HEK293 (cell line): ENCODE measurements at regions not wholly inside any gene's neighbourhood (a gene's known extent, or its start where the extent isn't known, plus 50 kb on each side); places are given as distances from the start of the nearest gene placed in this dataset.

Experiments
- CTCF ChIA-PET: fragments of 350-600 bp; formaldehyde crosslinking; extraction: SDS; loops from one replicate; lab custom pipeline; 2021; ENCODE audit warnings: antibody characterized with exemption; lab: Yijun Ruan, JAX
- POLR2A ChIA-PET: fragments of 300-600 bp; formaldehyde crosslinking; extraction: SDS; loops from one replicate; lab custom pipeline; 2020; ENCODE audit warnings: antibody characterized with exemption, inconsistent platforms; lab: Yijun Ruan, JAX
- H3K27ac ChIP-seq: fragments of 200-500 bp; sonication (Bioruptor generic); 2 replicates; pipeline ENCODE4 v1.5.1; 2014; ENCODE audit warnings: low read depth, low read length, control low read depth, inconsistent platforms; ENCODE audit errors: extremely low read depth
- H3K36me3 ChIP-seq, 2 experiments: fragments of 200-500 bp in 1 of 2; sonication (Bioruptor generic) in 1 of 2; 1 replicate in 1 of 2; 2 replicates in 1 of 2; pipeline ENCODE4 v1.5.1; 2014 to 2017; ENCODE audit warnings: inconsistent platforms in 2 of 2, low read length in 2 of 2; ENCODE audit not compliant: control insufficient read depth in 2 of 2, insufficient read depth in 1 of 2
- H3K4me1 ChIP-seq: fragments of 200-500 bp; sonication (Bioruptor generic); 2 replicates; pipeline ENCODE4 v1.5.1; 2014; ENCODE audit warnings: mild to moderate bottlenecking, low read length, inconsistent platforms; ENCODE audit not compliant: control insufficient read depth, insufficient read depth
- H3K4me3 ChIP-seq: 2 replicates; pipeline ENCODE4 v1.5.1; 2011; ENCODE audit warnings: low read depth, mild to moderate bottlenecking, control low read depth, low read length, moderate library complexity
- H3K9me3 ChIP-seq: fragments of 200-500 bp; sonication (Bioruptor generic); 2 replicates; pipeline ENCODE4 v1.5.1; 2014; ENCODE audit warnings: low read depth, low read length, inconsistent platforms; ENCODE audit not compliant: control insufficient read depth, insufficient read depth
- HOXA7 ChIP-seq: sonication (generic); formaldehyde crosslinking; IDR thresholded peaks from 2 replicates; pipeline ENCODE4 v1.8.1; 2022; ENCODE audit warnings: missing genetic modification reagents, borderline replicate concordance
- WT1 ChIP-seq: fragments of 450-650 bp; formaldehyde crosslinking; IDR thresholded peaks from 2 replicates; pipeline ENCODE4 v1.5.1; 2016; ENCODE audit warnings: missing biosample characterization, missing genetic modification characterization
- ZNF23 ChIP-seq: fragments of 450-650 bp; formaldehyde crosslinking; IDR thresholded peaks from 2 replicates; pipeline ENCODE4 v1.5.1; 2016; ENCODE audit warnings: missing biosample characterization, missing genetic modification characterization, borderline replicate concordance
- ZNF335 ChIP-seq: fragments of 450-650 bp; formaldehyde crosslinking; conservative IDR thresholded peaks from 2 replicates; pipeline ENCODE4 v1.5.1; 2016; ENCODE audit warnings: missing biosample characterization, missing genetic modification characterization
- ZNF394 ChIP-seq: fragments of 450-650 bp; formaldehyde crosslinking; IDR thresholded peaks from 2 replicates; pipeline ENCODE4 v1.5.1; 2016; ENCODE audit warnings: missing biosample characterization, missing genetic modification characterization, mild to moderate bottlenecking, moderate library complexity, borderline replicate concordance
- ZNF600 ChIP-seq: fragments of 450-650 bp; formaldehyde crosslinking; IDR thresholded peaks from 2 replicates; pipeline ENCODE4 v1.5.1; 2016; ENCODE audit warnings: missing biosample characterization, missing genetic modification characterization
- ZNF610 ChIP-seq: fragments of 450-650 bp; formaldehyde crosslinking; IDR thresholded peaks from 2 replicates; pipeline ENCODE4 v1.5.1; 2016; ENCODE audit warnings: missing biosample characterization, missing genetic modification characterization, borderline replicate concordance
- ZNF654 ChIP-seq: fragments of 450-650 bp; formaldehyde crosslinking; IDR thresholded peaks from 2 replicates; pipeline ENCODE4 v1.5.1; 2016; ENCODE audit warnings: low read depth, missing biosample characterization, missing genetic modification characterization
- ZNF660 ChIP-seq: fragments of 450-650 bp; IDR thresholded peaks from 2 replicates; pipeline ENCODE4 v1.5.1; 2018; ENCODE audit warnings: missing biosample characterization, mild to moderate bottlenecking, missing genetic modification characterization
- ZNF670 ChIP-seq: fragments of 450-650 bp; formaldehyde crosslinking; IDR thresholded peaks from 2 replicates; pipeline ENCODE4 v1.5.1; 2016; ENCODE audit warnings: missing biosample characterization, missing genetic modification characterization, low read depth
- TF ChIP-seq, protein P1 (sequence below): fragments of 450-650 bp; formaldehyde crosslinking; IDR thresholded peaks from 2 replicates; pipeline ENCODE4 v1.5.1; 2016; ENCODE audit warnings: missing biosample characterization, missing genetic modification characterization
- TF ChIP-seq, protein P2 (sequence below): fragments of 450-650 bp; formaldehyde crosslinking; IDR thresholded peaks from 2 replicates; pipeline ENCODE4 v1.5.1; 2016; ENCODE audit warnings: missing biosample characterization, missing genetic modification characterization, low read depth
- TF ChIP-seq, protein P3 (sequence below): fragments of 450-650 bp; formaldehyde crosslinking; IDR thresholded peaks from 2 replicates; pipeline ENCODE4 v1.5.1; 2017; ENCODE audit warnings: missing biosample characterization, missing genetic modification characterization

DNA sequence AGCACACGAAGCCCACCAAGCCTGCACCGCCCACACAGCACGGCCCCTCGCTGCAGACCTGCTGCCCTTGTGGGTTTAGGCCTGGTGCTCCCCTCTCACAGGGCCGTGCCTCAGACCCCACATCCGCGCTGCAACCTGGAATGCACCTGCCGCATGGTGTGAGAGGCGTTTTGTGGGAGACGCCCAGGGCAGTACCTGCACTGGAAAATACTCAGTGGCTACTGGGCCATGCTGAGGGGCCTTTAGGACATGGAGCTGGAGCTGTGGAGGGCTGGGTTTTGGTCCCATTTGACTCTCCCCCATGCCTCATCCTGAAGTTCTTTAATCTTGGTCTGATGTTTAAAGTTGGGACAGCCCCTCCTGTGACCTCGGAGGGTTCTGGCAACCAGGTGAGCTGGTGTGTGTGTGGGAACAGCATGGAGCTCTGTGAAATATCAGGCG, 116.3 kb downstream of the ERMARD start (continued):
- TF ChIP-seq, protein P1, sequence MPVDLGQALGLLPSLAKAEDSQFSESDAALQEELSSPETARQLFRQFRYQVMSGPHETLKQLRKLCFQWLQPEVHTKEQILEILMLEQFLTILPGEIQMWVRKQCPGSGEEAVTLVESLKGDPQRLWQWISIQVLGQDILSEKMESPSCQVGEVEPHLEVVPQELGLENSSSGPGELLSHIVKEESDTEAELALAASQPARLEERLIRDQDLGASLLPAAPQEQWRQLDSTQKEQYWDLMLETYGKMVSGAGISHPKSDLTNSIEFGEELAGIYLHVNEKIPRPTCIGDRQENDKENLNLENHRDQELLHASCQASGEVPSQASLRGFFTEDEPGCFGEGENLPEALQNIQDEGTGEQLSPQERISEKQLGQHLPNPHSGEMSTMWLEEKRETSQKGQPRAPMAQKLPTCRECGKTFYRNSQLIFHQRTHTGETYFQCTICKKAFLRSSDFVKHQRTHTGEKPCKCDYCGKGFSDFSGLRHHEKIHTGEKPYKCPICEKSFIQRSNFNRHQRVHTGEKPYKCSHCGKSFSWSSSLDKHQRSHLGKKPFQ, result no peak
- TF ChIP-seq ZNF660 (tag by site-specific recombination) (no peak), ZNF335 (tag by site-specific recombination) (no peak)

DNA sequence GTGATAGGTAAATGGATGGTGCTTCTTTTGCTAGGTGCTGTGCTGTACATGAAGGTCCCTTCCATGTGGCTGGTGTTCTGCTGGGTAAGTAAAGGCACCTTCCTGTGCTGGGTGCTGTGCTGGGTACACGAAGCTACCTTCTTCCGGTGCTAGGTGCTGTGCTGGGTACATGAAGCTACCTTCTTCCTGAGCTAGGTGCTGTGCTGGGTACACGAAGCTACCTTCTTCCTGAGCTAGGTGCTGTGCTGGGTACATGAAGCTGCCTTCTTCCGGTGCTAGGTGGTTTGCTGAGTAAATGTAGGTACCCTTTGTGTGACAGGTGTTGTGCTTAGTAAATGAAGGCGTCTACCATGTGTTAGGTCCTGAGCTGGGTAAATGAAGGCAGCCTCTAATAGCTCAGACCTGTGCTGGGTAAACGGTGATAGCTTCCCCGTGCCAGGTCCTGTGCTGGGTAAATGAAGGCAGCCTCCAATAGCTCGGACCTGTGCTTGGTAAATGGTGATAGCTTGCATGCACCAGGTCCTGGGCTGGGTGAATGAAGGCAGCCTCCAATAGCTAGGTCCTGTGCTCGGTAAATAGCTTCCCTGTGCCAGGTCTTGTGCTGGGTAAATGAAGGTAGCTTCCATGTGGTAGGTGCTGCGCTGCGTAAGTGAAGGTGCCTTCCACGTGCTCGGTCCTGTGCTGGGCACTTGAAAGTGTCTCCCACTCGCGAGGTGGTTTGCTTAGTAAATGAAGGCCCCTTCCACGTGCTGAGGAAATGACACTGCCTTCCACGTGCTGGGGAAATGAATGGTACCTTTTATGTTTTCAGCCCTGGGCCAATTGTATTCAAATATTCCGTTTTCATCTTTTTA, 115.5 kb downstream of the ERMARD start:
- H3K4me1 ChIP-seq, result no peaks in the 10 kb centered on the region
- CTCF ChIA-PET, result no interaction called here
- no peak overlapping the region for H3K4me3 ChIP-seq
- TF ChIP-seq HOXA7, result no peak
- no peak for TF ChIP-seq ZNF394
- TF ChIP-seq WT1, result no peak
- TF ChIP-seq, protein P2, sequence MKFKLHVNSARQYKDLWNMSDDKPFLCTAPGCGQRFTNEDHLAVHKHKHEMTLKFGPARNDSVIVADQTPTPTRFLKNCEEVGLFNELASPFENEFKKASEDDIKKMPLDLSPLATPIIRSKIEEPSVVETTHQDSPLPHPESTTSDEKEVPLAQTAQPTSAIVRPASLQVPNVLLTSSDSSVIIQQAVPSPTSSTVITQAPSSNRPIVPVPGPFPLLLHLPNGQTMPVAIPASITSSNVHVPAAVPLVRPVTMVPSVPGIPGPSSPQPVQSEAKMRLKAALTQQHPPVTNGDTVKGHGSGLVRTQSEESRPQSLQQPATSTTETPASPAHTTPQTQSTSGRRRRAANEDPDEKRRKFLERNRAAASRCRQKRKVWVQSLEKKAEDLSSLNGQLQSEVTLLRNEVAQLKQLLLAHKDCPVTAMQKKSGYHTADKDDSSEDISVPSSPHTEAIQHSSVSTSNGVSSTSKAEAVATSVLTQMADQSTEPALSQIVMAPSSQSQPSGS (tag by site-specific recombination), result no peak
- TF ChIP-seq ZNF23 (tag by site-specific recombination), result no peak
- TF ChIP-seq ZNF610 (tag by site-specific recombination), result no peak
- no peak for TF ChIP-seq ZNF670 (tag by site-specific recombination)
- TF ChIP-seq, protein P3, sequence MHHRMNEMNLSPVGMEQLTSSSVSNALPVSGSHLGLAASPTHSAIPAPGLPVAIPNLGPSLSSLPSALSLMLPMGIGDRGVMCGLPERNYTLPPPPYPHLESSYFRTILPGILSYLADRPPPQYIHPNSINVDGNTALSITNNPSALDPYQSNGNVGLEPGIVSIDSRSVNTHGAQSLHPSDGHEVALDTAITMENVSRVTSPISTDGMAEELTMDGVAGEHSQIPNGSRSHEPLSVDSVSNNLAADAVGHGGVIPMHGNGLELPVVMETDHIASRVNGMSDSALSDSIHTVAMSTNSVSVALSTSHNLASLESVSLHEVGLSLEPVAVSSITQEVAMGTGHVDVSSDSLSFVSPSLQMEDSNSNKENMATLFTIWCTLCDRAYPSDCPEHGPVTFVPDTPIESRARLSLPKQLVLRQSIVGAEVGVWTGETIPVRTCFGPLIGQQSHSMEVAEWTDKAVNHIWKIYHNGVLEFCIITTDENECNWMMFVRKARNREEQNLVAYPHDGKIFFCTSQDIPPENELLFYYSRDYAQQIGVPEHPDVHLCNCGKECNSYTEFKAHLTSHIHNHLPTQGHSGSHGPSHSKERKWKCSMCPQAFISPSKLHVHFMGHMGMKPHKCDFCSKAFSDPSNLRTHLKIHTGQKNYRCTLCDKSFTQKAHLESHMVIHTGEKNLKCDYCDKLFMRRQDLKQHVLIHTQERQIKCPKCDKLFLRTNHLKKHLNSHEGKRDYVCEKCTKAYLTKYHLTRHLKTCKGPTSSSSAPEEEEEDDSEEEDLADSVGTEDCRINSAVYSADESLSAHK (tag by site-specific recombination), result no peak
- TF ChIP-seq ZNF654 (tag by site-specific recombination), result no peak
- POLR2A ChIA-PET, result interaction anchor here (0.6 kb wide), 1 partner anchor 38 kb away, joined by 3 read pairs; no protein-coding TSS in a partner anchor
- H3K9me3 ChIP-seq, result no peaks in the 10 kb centered on the region
- H3K27ac ChIP-seq, result no peak overlapping the region
- H3K36me3 ChIP-seq, result no peaks in the 10 kb centered on the region

DNA sequence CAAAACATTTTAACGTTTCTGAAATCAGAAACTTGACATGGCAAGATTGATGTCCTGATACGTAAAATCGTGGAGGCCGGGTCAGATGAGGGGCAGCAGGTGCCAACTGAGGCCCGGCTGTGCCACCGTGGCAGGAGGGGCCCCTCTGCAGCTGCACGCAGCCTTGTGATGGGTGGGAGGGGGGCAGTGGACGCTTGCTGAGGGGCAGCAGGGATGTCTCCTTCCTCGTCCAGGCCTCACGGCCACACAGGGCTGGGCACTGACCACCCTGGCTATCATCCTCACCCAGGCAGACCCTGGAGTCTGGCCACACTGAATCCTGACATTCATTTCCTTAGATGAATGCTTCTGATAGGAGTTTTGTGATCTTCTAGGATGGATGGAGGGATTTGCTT, 114.7 kb downstream of the ERMARD start:
- CTCF ChIA-PET, result interaction anchor here (1.5 kb wide), 1 partner anchor 34 kb away, joined by 11 read pairs; no protein-coding TSS in a partner anchor
- no peak overlapping the region for H3K4me3 ChIP-seq
- no peaks in the 10 kb centered on the region for H3K9me3 ChIP-seq
- H3K27ac ChIP-seq, result no peak overlapping the region
- no peaks in the 10 kb centered on the region for H3K4me1 ChIP-seq
- no peaks in the 10 kb centered on the region for H3K36me3 ChIP-seq
- no peak for TF ChIP-seq ZNF600 (tag by site-specific recombination)
- TF ChIP-seq, all 188 proteins: peak for 0
- POLR2A ChIA-PET, result no interaction called here
